ENCODE measurements at regions not wholly inside any gene's neighbourhood (a gene's known extent, or its start where the extent isn't known, plus 50 kb on each side); places are given as distances from the start of the nearest gene placed in this dataset.
A peak's percentile ranks its signal among the peaks of the same experiment; 100 is the strongest.

GRCh38 chr7:67743501-67743900 lies 746.9 kb downstream of the TYW1 start:
- Histone ChIP-seq H3K4me1 (no peaks in the 10 kb centered on the region), H3K4me3 (no peak overlapping the region), H3K36me3 (no peaks in the 10 kb centered on the region), H3K27ac (no peak overlapping the region), H3K9me3 (no peaks in the 10 kb centered on the region), H3K27me3 (no peaks in the 10 kb centered on the region)
- 89 to 91% methylated on average over 1 of the region's 1 CpG for WGBS, 2 donors
- ATAC-seq (ENCODE audit: low FRiP score in 2 of 2) (no peak), DNase-seq (no peak)
- TF ChIP-seq POLR2A (IDR thresholded peaks at IDR 0.05) (no peak), POLR2AphosphoS5 (IDR thresholded peaks at IDR 0.05) (no peak), EP300 (IDR thresholded peaks at IDR 0.05) (no peak), CTCF (IDR thresholded peaks at IDR 0.05) (no peak)

- no peaks in the 10 kb centered on the region for H3K9me3 ChIP-seq
- DNase-seq = no peak
These were observed 755.6 kb downstream of the TYW1 start for GRCh38 chr7:67752227-67752626.

GRCh38 chr7:67753891-67754290 lies 757.3 kb downstream of the TYW1 start:
- H3K27me3 ChIP-seq = no peaks in the 10 kb centered on the region
- no peak for DNase-seq
- TF ChIP-seq EP300 (IDR thresholded peaks at IDR 0.05) = no peak
- no peak for TF ChIP-seq POLR2A (IDR thresholded peaks at IDR 0.05)
- TF ChIP-seq CTCF (IDR thresholded peaks at IDR 0.05) = no peak
- no peak for TF ChIP-seq POLR2AphosphoS5 (IDR thresholded peaks at IDR 0.05)
- no peak overlapping the region for H3K27ac ChIP-seq
- no peaks in the 10 kb centered on the region for H3K36me3 ChIP-seq
- peak in 1 of 2 donors; percentile 25 for ATAC-seq (ENCODE audit: low FRiP score in 2 of 2)
- 48 to 54% methylated on average over 4 of the region's 4 CpGs for WGBS, 2 donors
- no peak overlapping the region for H3K4me3 ChIP-seq
- no peaks in the 10 kb centered on the region for H3K9me3 ChIP-seq
- H3K4me1 ChIP-seq = no peaks in the 10 kb centered on the region

More at GRCh38 chr7:67752227-67752626, 755.6 kb downstream of the TYW1 start:
- no peak overlapping the region for H3K27ac ChIP-seq
- no peaks in the 10 kb centered on the region for H3K27me3 ChIP-seq
- WGBS, 2 donors = 72 to 81% methylated on average over 2 of the region's 2 CpGs
- TF ChIP-seq CTCF (IDR thresholded peaks at IDR 0.05) (no peak), POLR2A (IDR thresholded peaks at IDR 0.05) (no peak), POLR2AphosphoS5 (IDR thresholded peaks at IDR 0.05) (no peak), EP300 (IDR thresholded peaks at IDR 0.05) (no peak)
- H3K4me3 ChIP-seq = no peak overlapping the region
- H3K36me3 ChIP-seq = no peaks in the 10 kb centered on the region
- H3K4me1 ChIP-seq = no peaks in the 10 kb centered on the region
- no peak for ATAC-seq (ENCODE audit: low FRiP score in 2 of 2)

GRCh38 chr7:67754651-67755050 lies 758.0 kb downstream of the TYW1 start:
- H3K36me3 ChIP-seq = no peaks in the 10 kb centered on the region
- no peaks in the 10 kb centered on the region for H3K27me3 ChIP-seq
- WGBS, 2 donors = 88 to 93% methylated on average over 2 of the region's 2 CpGs
- H3K27ac ChIP-seq = no peak overlapping the region
- TF ChIP-seq CTCF (IDR thresholded peaks at IDR 0.05) = no peak
- TF ChIP-seq EP300 (IDR thresholded peaks at IDR 0.05) = no peak
- no peaks in the 10 kb centered on the region for H3K4me1 ChIP-seq
- ATAC-seq (ENCODE audit: low FRiP score in 2 of 2) (no peak), DNase-seq (no peak)
- no peak overlapping the region for H3K4me3 ChIP-seq
- H3K9me3 ChIP-seq = no peaks in the 10 kb centered on the region

- WGBS, 2 donors = 74 to 88% methylated on average over 3 of the region's 3 CpGs
- TF ChIP-seq EP300 (IDR thresholded peaks at IDR 0.05) = no peak
- TF ChIP-seq POLR2AphosphoS5 (IDR thresholded peaks at IDR 0.05) = no peak
- TF ChIP-seq CTCF (IDR thresholded peaks at IDR 0.05) = no peak
- TF ChIP-seq POLR2A (IDR thresholded peaks at IDR 0.05) = no peak
- no peak overlapping the region for H3K27ac ChIP-seq
- H3K36me3 ChIP-seq = no peaks in the 10 kb centered on the region
- ATAC-seq (ENCODE audit: low FRiP score in 2 of 2) = no peak
- H3K27me3 ChIP-seq = no peaks in the 10 kb centered on the region
- H3K4me3 ChIP-seq = no peak overlapping the region
- no peaks in the 10 kb centered on the region for H3K9me3 ChIP-seq
- no peak for DNase-seq
- H3K4me1 ChIP-seq = no peaks in the 10 kb centered on the region
These were observed 761.9 kb downstream of the TYW1 start for GRCh38 chr7:67758551-67758950.
